SJSA1 (cell line): ENCODE measurements at regions not wholly inside any gene's neighbourhood (a gene's known extent, or its start where the extent isn't known, plus 50 kb on each side); places are given as distances from the start of the nearest gene placed in this dataset.
"Not testable (repeated sequence)": the region's sequence is repeated elsewhere in the genome, so short reads cannot be mapped to it uniquely, and the experiment has no call there.

Experiments used
- DNase-seq, 2 experiments: peaks; one replicate each; pipeline ENCODE4 v3.0.0-alpha.2; 2015 to 2020; ENCODE audit warnings: low spot score in 2 of 2, low read depth in 1 of 2
- H3K27ac ChIP-seq: fragments of 250-450 bp; sonication (Bioruptor Pico); 2 replicates; pipeline ENCODE4 v1.5.1; 2020; ENCODE audit warnings: mild to moderate bottlenecking, moderate library complexity
- H3K27me3 ChIP-seq: fragments of 250-450 bp; sonication (Bioruptor Pico); replicated peaks from 2 replicates; pipeline ENCODE4 v1.5.1; 2020; ENCODE audit warnings: mild to moderate bottlenecking, moderate library complexity
- H3K36me3 ChIP-seq: fragments of 250-450 bp; sonication (Bioruptor Pico); 2 replicates; pipeline ENCODE4 v1.5.1; 2020; ENCODE audit warnings: mild to moderate bottlenecking
- H3K4me1 ChIP-seq: fragments of 250-450 bp; sonication (Bioruptor Pico); replicated peaks from 2 replicates; pipeline ENCODE4 v1.6.1; 2021; ENCODE audit warnings: mild to moderate bottlenecking
- H3K4me3 ChIP-seq: fragments of 250-450 bp; sonication (Bioruptor Pico); 2 replicates; pipeline ENCODE4 v1.5.1; 2020; ENCODE audit warnings: mild to moderate bottlenecking
- H3K9me3 ChIP-seq: fragments of 250-450 bp; sonication (Bioruptor Pico); replicated peaks from 2 replicates; pipeline ENCODE4 v1.5.1; 2020; ENCODE audit warnings: mild to moderate bottlenecking

- no peak for DNase-seq
- no peaks in the 10 kb centered on the region for H3K36me3 ChIP-seq
- no peak overlapping the region for H3K27ac ChIP-seq
- H3K4me1 ChIP-seq = peaks cover 9% of the 10 kb centered on the region; the same call in 1 of the 2 replicates
- H3K4me3 ChIP-seq = no peak overlapping the region
- no peaks in the 10 kb centered on the region for H3K27me3 ChIP-seq
- no peaks in the 10 kb centered on the region for H3K9me3 ChIP-seq
Observed at GRCh38 chr10:29698773-29699490, 64.2 kb upstream of the SVIL start.

GRCh38 chr10:29696581-29696980 lies 61.8 kb upstream of the SVIL start:
- H3K9me3 ChIP-seq, H3K4me1 ChIP-seq, H3K27ac ChIP-seq, H3K36me3 ChIP-seq, H3K27me3 ChIP-seq, DNase-seq, H3K4me3 ChIP-seq: not testable (repeated sequence)

GRCh38 chr10:29694121-29694520 lies 59.4 kb upstream of the SVIL start:
- DNase-seq = no peak
- Histone ChIP-seq H3K9me3 (no peaks in the 10 kb centered on the region), H3K36me3 (no peaks in the 10 kb centered on the region), H3K4me3 (no peak overlapping the region), H3K4me1 (peaks cover 18% of the 10 kb centered on the region), H3K27me3 (no peaks in the 10 kb centered on the region), H3K27ac (no peak overlapping the region)

- Histone ChIP-seq H3K4me3 (peak overlapping the region; percentile 1; the same call in 1 of the 2 replicates), H3K4me1 (peaks cover 34% of the 10 kb centered on the region), H3K27me3 (no peaks in the 10 kb centered on the region), H3K9me3 (no peaks in the 10 kb centered on the region), H3K27ac (peak overlapping the region; percentile 33; the same call in 1 of the 2 replicates), H3K36me3 (no peaks in the 10 kb centered on the region)
- peak in 1 of 2 experiments; percentile 45 for DNase-seq
Observed at GRCh38 chr10:29692121-29692539, 57.4 kb upstream of the SVIL start.

GRCh38 chr10:29691564-29692072 lies 56.8 kb upstream of the SVIL start:
- H3K4me1 ChIP-seq = peaks cover 34% of the 10 kb centered on the region
- no peaks in the 10 kb centered on the region for H3K9me3 ChIP-seq
- peak overlapping the region; percentile 1; the same call in 1 of the 2 replicates for H3K4me3 ChIP-seq
- DNase-seq = peak in 1 of 2 experiments; percentile 55
- H3K36me3 ChIP-seq = no peaks in the 10 kb centered on the region
- peak overlapping the region; percentile 33; the same call in 1 of the 2 replicates for H3K27ac ChIP-seq
- no peaks in the 10 kb centered on the region for H3K27me3 ChIP-seq

- peak; percentile 54 to 62 for DNase-seq
Observed at GRCh38 chr10:29689001-29689400, 54.2 kb upstream of the SVIL start.

GRCh38 chr10:29688230-29688661 lies 53.5 kb upstream of the SVIL start:
- peak overlapping the region; percentile 7; the same call in 1 of the 2 replicates for H3K27ac ChIP-seq
- H3K9me3 ChIP-seq = no peaks in the 10 kb centered on the region
- no peak overlapping the region for H3K4me3 ChIP-seq
- peaks cover 9% of the 10 kb centered on the region for H3K36me3 ChIP-seq
- H3K27me3 ChIP-seq = no peaks in the 10 kb centered on the region
- peaks cover 34% of the 10 kb centered on the region for H3K4me1 ChIP-seq
- DNase-seq = peak in 1 of 2 experiments; percentile 30

More at GRCh38 chr10:29689001-29689400, 54.2 kb upstream of the SVIL start:
- Histone ChIP-seq H3K27me3 (no peaks in the 10 kb centered on the region), H3K36me3 (peaks cover 9% of the 10 kb centered on the region), H3K9me3 (no peaks in the 10 kb centered on the region), H3K4me1 (peaks cover 34% of the 10 kb centered on the region), H3K27ac (peak overlapping the region; percentile 13), H3K4me3 (no peak overlapping the region)

GRCh38 chr10:29687421-29688164 lies 52.8 kb upstream of the SVIL start:
- Histone ChIP-seq H3K4me3 (no peak overlapping the region), H3K4me1 (peaks cover 34% of the 10 kb centered on the region), H3K27me3 (no peaks in the 10 kb centered on the region), H3K9me3 (no peaks in the 10 kb centered on the region), H3K36me3 (peaks cover 9% of the 10 kb centered on the region), H3K27ac (no peak overlapping the region)
- DNase-seq = no peak

GRCh38 chr10:29685506-29685905 lies 50.7 kb upstream of the SVIL start:
- Histone ChIP-seq H3K4me3 (no peak overlapping the region), H3K27me3 (no peaks in the 10 kb centered on the region), H3K36me3 (peaks cover 12% of the 10 kb centered on the region), H3K27ac (no peak overlapping the region), H3K9me3 (no peaks in the 10 kb centered on the region), H3K4me1 (peaks cover 21% of the 10 kb centered on the region)
- no peak for DNase-seq
